NCI-H187 (cell line): ENCODE measurements at regions not wholly inside any gene's neighbourhood (a gene's known extent, or its start where the extent isn't known, plus 50 kb on each side); places are given as distances from the start of the nearest gene placed in this dataset.

ENCODE experiments used
- DNase-seq, 2 experiments: peaks; one replicate each; lab custom pipeline; 2025; lab: John Stamatoyannopoulos, UW

GRCh38 chr6:114793428-114793827, 450.6 kb upstream of the HS3ST5 start:
- DNase-seq = no peak

- DNase-seq = no peak
Observed at GRCh38 chr6:114785235-114786127, 442.7 kb upstream of the HS3ST5 start.

- DNase-seq = no peak
Observed at GRCh38 chr6:114783783-114784182, 441.0 kb upstream of the HS3ST5 start.

GRCh38 chr6:114783083-114783482, 440.3 kb upstream of the HS3ST5 start:
- no peak for DNase-seq

- DNase-seq = no peak
Observed at GRCh38 chr6:114764866-114765265, 422.0 kb upstream of the HS3ST5 start.

- no peak for DNase-seq
Observed at GRCh38 chr6:114762145-114762544, 419.3 kb upstream of the HS3ST5 start.

GRCh38 chr6:114747995-114748625, 405.3 kb upstream of the HS3ST5 start:
- no peak for DNase-seq

DNA sequence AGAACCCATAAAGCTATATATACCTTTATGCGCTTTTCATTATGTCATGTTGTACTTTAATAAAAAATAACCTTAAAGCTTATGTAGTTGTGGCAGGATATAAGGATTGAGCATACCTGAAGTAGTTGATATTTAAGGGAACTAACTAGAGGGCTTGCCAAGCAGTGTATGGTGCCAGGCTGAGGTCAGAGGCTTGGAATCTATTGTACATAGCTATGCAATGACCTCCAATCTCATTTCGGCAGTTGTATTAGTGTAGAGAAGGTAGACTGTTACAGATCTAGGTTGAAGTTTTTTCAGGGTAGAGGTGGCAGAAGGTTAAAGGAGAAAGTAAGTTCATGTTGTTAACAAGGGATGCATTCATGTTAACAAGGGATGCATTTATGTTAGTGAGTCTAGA, 397.7 kb upstream of the HS3ST5 start:
- no peak for DNase-seq

DNA sequence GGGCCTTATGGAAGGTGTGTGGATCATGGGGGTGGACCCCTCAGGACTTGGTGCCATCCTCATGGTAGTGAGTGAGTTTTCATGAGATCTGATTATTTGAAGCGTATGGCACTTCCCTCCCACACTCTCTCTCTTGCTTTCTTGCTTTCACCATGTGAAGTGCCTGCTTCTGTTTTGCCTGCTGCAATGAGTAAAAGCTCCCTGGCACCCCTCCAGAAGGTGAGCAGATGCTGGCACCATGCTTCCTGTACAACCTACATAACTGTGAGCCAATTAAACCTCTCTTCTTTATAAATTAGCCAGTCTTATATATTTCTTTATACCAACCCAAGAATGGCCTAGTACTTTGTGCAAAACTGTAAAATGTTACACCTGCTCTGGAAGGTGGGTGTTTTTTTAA, 396.8 kb upstream of the HS3ST5 start:
- DNase-seq = no peak

- DNase-seq = no peak
Observed at GRCh38 chr6:114735025-114735735, 392.4 kb upstream of the HS3ST5 start.

- DNase-seq = no peak
Observed at GRCh38 chr6:114733596-114733995, 390.8 kb upstream of the HS3ST5 start.

GRCh38 chr6:114718716-114719270, 376.0 kb upstream of the HS3ST5 start:
- no peak for DNase-seq

DNA sequence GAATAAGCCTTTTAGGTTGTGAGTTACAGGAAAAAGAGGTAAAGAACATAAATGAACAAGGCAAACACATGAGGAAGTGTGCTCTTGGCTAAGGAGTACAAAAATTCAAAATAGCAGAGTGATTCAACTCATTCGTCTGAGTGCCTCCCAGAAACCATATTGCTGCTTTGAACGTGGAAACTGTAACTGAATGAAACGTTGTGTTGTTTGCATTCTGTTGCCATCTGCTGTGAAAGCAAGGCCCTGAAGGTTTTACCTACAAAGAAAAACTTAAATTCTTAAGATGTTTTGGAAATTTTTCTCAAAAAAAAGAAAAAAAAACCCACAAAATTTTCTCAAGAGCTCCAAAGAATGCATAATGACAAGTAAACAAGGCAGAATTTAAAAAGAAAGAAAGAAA, 375.4 kb upstream of the HS3ST5 start:
- no peak for DNase-seq

DNA sequence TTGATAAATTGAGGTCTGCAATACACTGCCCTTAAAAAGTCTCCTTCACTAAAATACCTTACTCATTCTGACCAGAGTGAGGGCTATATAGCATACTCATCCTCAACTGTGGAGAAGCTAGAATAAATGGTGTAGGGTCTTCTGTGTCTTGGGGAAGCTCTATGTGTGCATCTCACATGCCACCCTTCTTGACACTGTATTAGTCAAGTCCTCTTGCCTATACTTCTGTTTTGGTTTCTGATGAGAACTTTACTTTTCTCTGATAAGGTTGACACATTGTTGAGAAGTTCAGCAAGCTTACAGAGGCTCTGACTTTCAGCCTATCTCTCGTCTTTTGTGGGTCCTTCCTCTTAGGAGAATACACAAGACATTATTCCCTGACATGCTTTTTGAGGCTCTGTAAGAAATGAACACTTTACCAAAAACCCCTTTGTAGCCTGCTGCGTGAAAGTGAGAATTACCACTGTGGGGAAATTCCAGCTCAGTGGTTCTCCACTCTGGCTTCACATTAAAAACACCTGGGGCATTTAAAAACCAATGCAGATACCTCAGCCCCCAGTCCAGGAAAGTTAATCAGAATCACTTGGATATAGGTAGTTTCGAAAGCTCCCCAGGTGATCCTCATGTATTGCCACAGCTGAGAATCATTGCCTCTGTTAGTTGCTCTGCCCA, 372.1 kb upstream of the HS3ST5 start:
- no peak for DNase-seq

DNA sequence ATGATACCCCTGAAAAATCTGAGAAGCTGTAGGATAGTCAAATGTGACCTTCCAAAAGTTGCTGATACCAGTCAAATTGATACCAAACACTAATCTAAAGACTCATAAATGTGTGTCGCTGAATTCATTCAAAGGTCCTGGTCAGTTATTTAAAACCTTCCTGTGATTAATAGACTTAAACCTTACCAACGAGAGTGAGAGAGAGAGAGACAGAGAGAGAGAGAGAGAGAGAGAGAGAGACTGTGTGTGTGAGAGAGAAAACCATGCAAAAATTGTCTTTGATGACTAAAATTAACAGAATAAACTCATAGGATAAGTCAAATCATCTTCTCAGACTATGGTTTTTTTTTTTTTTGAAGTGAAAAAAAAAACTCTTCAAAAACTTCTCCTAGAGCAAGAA, 370.9 kb upstream of the HS3ST5 start:
- no peak for DNase-seq

GRCh38 chr6:114712129-114712662, 369.4 kb upstream of the HS3ST5 start:
- DNase-seq = no peak

- DNase-seq = no peak
Observed at GRCh38 chr6:114707081-114707620, 364.3 kb upstream of the HS3ST5 start.

DNA sequence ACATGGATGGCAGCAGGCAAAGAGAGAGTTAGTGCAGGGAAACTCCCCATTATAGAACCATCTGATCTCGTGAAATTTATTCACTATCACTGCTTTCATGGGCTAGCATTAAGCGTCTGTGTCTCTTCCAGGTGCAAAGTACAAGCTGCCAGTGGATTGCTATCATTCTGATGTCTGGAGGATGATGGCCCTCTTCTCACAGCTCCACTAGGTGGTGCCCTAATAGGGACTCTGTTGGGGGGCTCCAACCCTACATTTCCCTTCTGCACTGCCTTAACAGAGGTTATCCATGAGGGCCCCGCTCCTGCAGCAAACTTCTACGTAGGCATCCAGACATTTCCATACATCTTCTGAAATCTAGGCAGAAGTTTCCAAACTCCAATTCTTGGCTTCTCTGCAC, 347.8 kb upstream of the HS3ST5 start:
- no peak for DNase-seq

DNA sequence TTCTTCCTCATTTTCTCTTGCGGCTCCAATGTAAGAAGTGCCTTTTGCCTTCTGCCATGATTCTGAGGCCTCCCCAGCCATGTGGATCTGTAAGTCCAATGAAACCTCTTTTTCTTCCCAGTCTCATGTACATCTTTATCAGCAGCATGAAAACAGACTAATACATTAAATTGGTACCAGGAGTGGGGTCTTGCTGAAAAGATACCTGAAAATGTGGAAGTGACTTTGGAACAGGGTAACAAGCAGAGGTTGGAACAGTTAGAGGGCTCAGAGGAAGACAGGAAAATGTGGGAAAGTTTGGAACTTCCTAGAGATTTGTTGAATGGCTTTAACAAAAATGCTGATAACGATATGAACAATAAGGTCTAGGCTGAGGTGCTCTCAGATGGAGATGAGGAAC, 316.7 kb upstream of the HS3ST5 start:
- no peak for DNase-seq

- DNase-seq = no peak
Observed at GRCh38 chr6:114651611-114652010, 308.8 kb upstream of the HS3ST5 start.

GRCh38 chr6:114650891-114651290, 308.1 kb upstream of the HS3ST5 start:
- no peak for DNase-seq
